Mammary epithelial cell (primary cell): ENCODE measurements at regions not wholly inside any gene's neighbourhood (a gene's known extent, or its start where the extent isn't known, plus 50 kb on each side); places are given as distances from the start of the nearest gene placed in this dataset.

Source experiments
- CTCF ChIP-seq, 2 donors: IDR thresholded peaks in 1 of 2; conservative IDR thresholded peaks in 1 of 2; 2 replicates each; pipeline ENCODE4 v1.5.1; 2011 to 2012; ENCODE audit warnings: inconsistent platforms in 2 of 2, low read length in 2 of 2, mild to moderate bottlenecking in 2 of 2, control low read depth in 1 of 2, low read depth in 1 of 2; ENCODE audit not compliant: insufficient read depth in 1 of 2; ENCODE audit errors: extremely low read depth in 1 of 2
- EZH2 ChIP-seq: IDR thresholded peaks from 2 replicates; pipeline ENCODE4 v1.6.1; 2012; ENCODE audit warnings: low read length, inconsistent platforms, borderline replicate concordance

GRCh38 chr1:29516063-29516820 lies 279.9 kb downstream of the PTPRU start:
- no peak for TF ChIP-seq CTCF (conservative IDR thresholded peaks at IDR 0.05 in 1 of 2, IDR thresholded peaks at IDR 0.05 in 1 of 2; ENCODE audit: extremely low read depth in 1 of 2, insufficient read depth in 1 of 2, low read depth in 1 of 2, low read length in 2 of 2)
- no peak for TF ChIP-seq EZH2
